IMR-90 (cell line): ENCODE measurements at regions not wholly inside any gene's neighbourhood (a gene's known extent, or its start where the extent isn't known, plus 50 kb on each side); places are given as distances from the start of the nearest gene placed in this dataset.

Experiments used
- ATAC-seq: fragments of 200-7000 bp; cut with Tn5 transposase; 2 replicates; pipeline ENCODE4 v1.9.1; 2020; ENCODE audit warnings: low read depth, mild to moderate bottlenecking, moderate library complexity
- BruUV-seq: library from RNA; stranded (reverse); fragments of 400-500 nt; replicated peaks from 2 replicates; lab custom pipeline; 2021; lab: Mats Ljungman, UMichigan
- CTCF ChIA-PET: fragments of 300-600 bp; formaldehyde crosslinking; extraction: SDS; loops from one replicate; lab custom pipeline; 2021; ENCODE audit warnings: antibody characterized with exemption; lab: Yijun Ruan, JAX
- POLR2A ChIA-PET: fragments of 300-600 bp; sonication (Branson Sonifier 250); formaldehyde crosslinking; loops from one replicate; lab custom pipeline; 2022; ENCODE audit warnings: antibody characterized with exemption; ENCODE audit not compliant: unreplicated experiment; lab: Charles Lee
- DNase-seq: peaks from one replicate; pipeline ENCODE4 v3.0.0; 2013
- H2AFZ ChIP-seq: replicated peaks from 2 replicates; pipeline ENCODE3; 2013; ENCODE audit warnings: low read length, mild to moderate bottlenecking; ENCODE audit not compliant: poor library complexity
- H2AK5ac ChIP-seq: 2 replicates; pipeline ENCODE4 v1.6.1; 2013; ENCODE audit warnings: low read depth, low read length, inconsistent platforms
- H2AK9ac ChIP-seq: replicated peaks from 2 replicates; pipeline ENCODE3; 2013; ENCODE audit warnings: mild to moderate bottlenecking, low read depth, low read length, moderate library complexity; ENCODE audit not compliant: poor library complexity
- H2BK120ac ChIP-seq: 2 replicates; pipeline ENCODE4 v1.6.1; 2013; ENCODE audit warnings: low read depth, low read length, inconsistent platforms
- H2BK15ac ChIP-seq: 3 replicates; pipeline ENCODE4 v1.6.1; 2013; ENCODE audit warnings: low read depth, low read length, inconsistent platforms
- H2BK20ac ChIP-seq: 2 replicates; pipeline ENCODE4 v1.6.1; 2013; ENCODE audit warnings: low read depth, mild to moderate bottlenecking, inconsistent platforms, low read length, moderate library complexity
- H2BK5ac ChIP-seq: 2 replicates; pipeline ENCODE4 v1.6.1; 2013; ENCODE audit warnings: mild to moderate bottlenecking, low read depth, low read length, inconsistent platforms; ENCODE audit not compliant: poor library complexity, severe bottlenecking
- H3K14ac ChIP-seq: replicated peaks from 2 replicates; pipeline ENCODE4 v1.6.1; 2013; ENCODE audit warnings: low read depth, low read length, inconsistent platforms
- H3K18ac ChIP-seq: 2 replicates; pipeline ENCODE4 v1.6.1; 2013; ENCODE audit warnings: low read depth, low read length, control low read depth
- H3K23ac ChIP-seq: 2 replicates; pipeline ENCODE4 v1.6.1; 2013; ENCODE audit warnings: low read depth, low read length, inconsistent platforms
- H3K27ac ChIP-seq: 2 replicates; pipeline ENCODE4 v1.5.1; 2013; ENCODE audit warnings: mild to moderate bottlenecking, control low read depth, low read length; ENCODE audit not compliant: insufficient read depth
- H3K27me3 ChIP-seq: 2 replicates; pipeline ENCODE4 v1.6.1; 2013; ENCODE audit warnings: low read length; ENCODE audit not compliant: control insufficient read depth, insufficient read depth
- H3K36me3 ChIP-seq: 2 replicates; pipeline ENCODE4 v1.6.1; 2013; ENCODE audit warnings: low read length, mixed read lengths; ENCODE audit not compliant: control insufficient read depth, insufficient read depth
- H3K4ac ChIP-seq: 2 replicates; pipeline ENCODE4 v1.6.1; 2013; ENCODE audit warnings: low read depth, low read length, inconsistent platforms
- H3K4me1 ChIP-seq: 2 replicates; pipeline ENCODE4 v1.6.1; 2013; ENCODE audit warnings: low read length, mixed read lengths; ENCODE audit not compliant: control insufficient read depth, insufficient read depth
- H3K4me2 ChIP-seq: 2 replicates; pipeline ENCODE4 v1.6.1; 2013; ENCODE audit warnings: low read depth, mild to moderate bottlenecking, control low read depth, low read length, moderate library complexity
- H3K4me3 ChIP-seq: 2 replicates; pipeline ENCODE4 v1.5.1; 2013; ENCODE audit warnings: low read depth, mild to moderate bottlenecking, control low read depth, low read length, moderate library complexity; ENCODE audit not compliant: insufficient read depth
- H3K56ac ChIP-seq: 2 replicates; pipeline ENCODE4 v1.6.1; 2013; ENCODE audit warnings: low read length, inconsistent platforms; ENCODE audit not compliant: insufficient read depth; ENCODE audit errors: extremely low read depth
- H3K79me1 ChIP-seq, 2 experiments: 2 replicates each; pipeline ENCODE4 v1.6.1; 2013; ENCODE audit warnings: low read length in 2 of 2, inconsistent platforms in 1 of 2, low read depth in 1 of 2
- H3K9ac ChIP-seq: 2 replicates; pipeline ENCODE4 v1.6.1; 2013; ENCODE audit warnings: low read depth, low read length, control low read depth
- H3K9me1 ChIP-seq: 2 replicates; pipeline ENCODE4 v1.6.1; 2013; ENCODE audit warnings: low read length, inconsistent platforms; ENCODE audit not compliant: insufficient read depth
- H3K9me3 ChIP-seq: 2 replicates; pipeline ENCODE4 v1.6.1; 2013; ENCODE audit warnings: low read length; ENCODE audit not compliant: control insufficient read depth, insufficient read depth
- H4K20me1 ChIP-seq: 2 replicates; pipeline ENCODE4 v1.6.1; 2013; ENCODE audit warnings: low read length, inconsistent platforms; ENCODE audit not compliant: insufficient read depth
- H4K5ac ChIP-seq: 2 replicates; pipeline ENCODE4 v1.6.1; 2013; ENCODE audit warnings: mild to moderate bottlenecking, low read depth, low read length, control low read depth
- H4K8ac ChIP-seq, 2 experiments: 2 replicates each; pipeline ENCODE4 v1.6.1; 2013; ENCODE audit warnings: low read depth in 2 of 2, low read length in 2 of 2, control low read depth in 1 of 2, inconsistent platforms in 1 of 2
- H4K91ac ChIP-seq: 2 replicates; pipeline ENCODE4 v1.6.1; 2013; ENCODE audit warnings: low read depth, low read length, inconsistent platforms; ENCODE audit not compliant: insufficient read depth
- FOS ChIP-seq: fragments of 150-350 bp; IDR thresholded peaks from 2 replicates; pipeline ENCODE4 v1.6.1; 2016; ENCODE audit warnings: low read depth, low read length
- MAFK ChIP-seq: IDR thresholded peaks from 2 replicates; pipeline ENCODE4 v1.6.1; 2012; ENCODE audit warnings: low read depth, low read length, improper control_type of control experiment
- WGBS, 2 experiments: methylation state at CpG; one replicate each; pipeline versions ENCODE4 v1.1.5 to v1.1.7; 2013; ENCODE audit warnings: missing lambda C conversion rate in 2 of 2; ENCODE audit not compliant: insufficient read length in 1 of 2; ENCODE audit errors: extremely low coverage in 2 of 2; 5-methylcytosine and 5-hydroxymethylcytosine counted together
- dilution Hi-C: fragments of 300-500 bp; cut with HindIII; formaldehyde crosslinking; loops from one replicate; pipeline ENCODE4 v1.14.3; 2018; ENCODE audit warnings: low sequenced_read_pairs; ENCODE audit not compliant: unreplicated experiment
- in situ Hi-C: fragments of 300-500 bp; cut with MboI; formaldehyde crosslinking; loops from 3 replicates; pipeline ENCODE4 v1.14.3; 2019; ENCODE audit warnings: low sequenced_read_pairs, inconsistent platforms, mixed read lengths
- intact Hi-C: fragments of 100-400 bp; cut with micrococcal nuclease; formaldehyde crosslinking; loops from 2 replicates; pipeline ENCODE4 v1.10.0; 2022

GRCh38 chr3:22265403-22265802 lies 514.4 kb upstream of the ZNF385D start:
- Histone ChIP-seq H3K4me3 (no peak overlapping the region), H3K36me3 (no peaks in the 10 kb centered on the region), H2AK9ac (no peak overlapping the region), H3K4me2 (no peak overlapping the region), H3K23ac (no peak overlapping the region), H3K27me3 (no peaks in the 10 kb centered on the region), H3K9me1 (no peaks in the 10 kb centered on the region), H2BK120ac (no peak overlapping the region), H3K9ac (no peak overlapping the region), H4K8ac (no peak overlapping the region), H3K18ac (no peak overlapping the region), H4K91ac (no peak overlapping the region), H3K79me1 (no peaks in the 10 kb centered on the region), H3K27ac (no peak overlapping the region), H2BK15ac (no peak overlapping the region), H3K14ac (no peak overlapping the region), H4K5ac (no peak overlapping the region), H2BK20ac (no peak overlapping the region), H3K9me3 (no peaks in the 10 kb centered on the region), H3K4ac (no peak overlapping the region), H2AK5ac (no peak overlapping the region), H4K20me1 (no peaks in the 10 kb centered on the region), H3K56ac (no peak overlapping the region), H2AFZ (no peak overlapping the region), H2BK5ac (no peak overlapping the region), H3K4me1 (no peaks in the 10 kb centered on the region)
- ChIA-PET CTCF (no interaction called here), POLR2A (no interaction called here)
- dilution Hi-C loops (no loop called here), in situ Hi-C loops (no loop called here), intact Hi-C loops (no loop called here)
- TF ChIP-seq MAFK (no peak), FOS (no peak)
- ATAC-seq = no peak
- no CpG with 5 or more reads among the region's 5 CpGs for WGBS, 2 experiments
- no TSS peak for BruUV-seq
- DNase-seq = no peak
